ENCODE measurements at regions not wholly inside any gene's neighbourhood (a gene's known extent, or its start where the extent isn't known, plus 50 kb on each side); places are given as distances from the start of the nearest gene placed in this dataset.

DNA sequence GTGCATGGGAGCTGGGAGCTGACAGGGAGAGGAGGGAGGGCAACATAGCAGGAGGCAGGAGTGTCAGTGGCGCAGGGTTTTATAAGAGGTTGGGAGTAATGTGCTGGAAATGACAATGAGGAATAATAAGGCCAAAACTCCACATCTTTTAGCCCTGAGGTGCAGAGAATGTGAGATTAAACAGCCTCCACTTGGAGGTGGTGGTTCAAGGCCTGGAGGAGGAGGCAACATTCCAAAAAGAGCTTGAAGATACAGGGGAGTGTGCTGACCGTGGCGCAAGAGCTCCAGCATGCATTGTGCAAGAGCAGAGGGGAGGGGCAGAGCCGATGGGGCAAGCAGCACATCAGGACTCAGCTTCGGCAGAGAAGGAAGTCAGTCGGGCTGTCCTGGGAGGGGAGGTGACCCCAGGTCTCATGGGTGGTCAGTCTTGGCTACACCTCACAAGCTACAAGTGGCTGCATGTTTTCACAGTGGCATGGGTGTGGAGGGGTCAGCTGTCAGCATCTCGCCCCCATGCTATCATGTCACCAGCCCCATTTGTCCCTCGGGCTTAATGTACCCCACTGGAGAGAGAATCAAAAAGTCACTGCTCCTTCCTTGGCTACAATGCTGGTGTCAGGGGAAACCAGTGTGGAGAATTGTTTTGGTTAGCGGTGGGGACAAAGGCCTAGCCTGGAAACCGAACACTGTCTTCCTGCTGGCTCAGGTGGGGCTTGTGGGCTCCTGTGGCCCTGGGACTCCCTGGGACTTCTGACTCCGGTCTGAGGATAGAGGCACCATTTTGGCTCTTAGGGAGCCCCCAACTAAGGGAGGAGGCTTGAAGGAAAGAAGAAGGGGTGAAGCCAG is 208.0 kb downstream of the ZFP36L2 start:
- TF ChIP-seq CREB1 (IDR thresholded peaks at IDR 0.05; ENCODE audit: low read depth) (no peak), CEBPB (IDR thresholded peaks at IDR 0.05) (peak; percentile 90), TAF1 (IDR thresholded peaks at IDR 0.05; ENCODE audit: low read depth) (no peak)

DNA sequence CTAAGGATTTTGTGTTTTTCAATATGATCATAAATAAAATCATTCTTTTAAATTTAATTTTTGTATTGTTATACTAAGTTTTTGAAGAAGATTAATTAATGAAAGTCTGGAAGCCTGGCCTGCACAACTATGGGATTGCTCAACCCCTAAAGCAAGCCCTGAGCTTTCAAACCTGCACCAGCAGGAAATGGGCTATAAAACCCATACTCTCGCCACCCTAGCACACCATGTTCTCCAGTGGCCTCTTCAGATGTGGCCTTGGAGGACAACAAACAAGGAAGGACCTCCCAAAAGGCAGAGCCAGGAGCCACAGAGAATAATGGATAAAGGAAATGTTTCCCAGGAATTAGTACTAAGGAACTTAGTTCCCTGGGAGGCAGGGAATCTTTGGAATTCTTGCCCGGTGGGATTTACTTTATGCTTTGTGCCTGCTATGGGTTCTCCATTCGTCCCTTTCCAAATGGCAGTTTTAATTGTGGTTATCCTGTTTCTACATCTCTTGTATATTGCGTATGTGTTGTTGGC is 212.5 kb downstream of the ZFP36L2 start:
- TF ChIP-seq, protein P1, sequence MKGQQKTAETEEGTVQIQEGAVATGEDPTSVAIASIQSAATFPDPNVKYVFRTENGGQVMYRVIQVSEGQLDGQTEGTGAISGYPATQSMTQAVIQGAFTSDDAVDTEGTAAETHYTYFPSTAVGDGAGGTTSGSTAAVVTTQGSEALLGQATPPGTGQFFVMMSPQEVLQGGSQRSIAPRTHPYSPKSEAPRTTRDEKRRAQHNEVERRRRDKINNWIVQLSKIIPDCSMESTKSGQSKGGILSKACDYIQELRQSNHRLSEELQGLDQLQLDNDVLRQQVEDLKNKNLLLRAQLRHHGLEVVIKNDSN (IDR thresholded peaks at IDR 0.05): no peak
- TF ChIP-seq ZBTB7A (IDR thresholded peaks at IDR 0.05; ENCODE audit: low read depth) (no peak), EP300 (IDR thresholded peaks at IDR 0.05; ENCODE audit: borderline replicate concordance) (no peak), RAD21 (IDR thresholded peaks at IDR 0.05; ENCODE audit: low read depth) (no peak), FOXM1 (IDR thresholded peaks at IDR 0.05; ENCODE audit: borderline replicate concordance, low read depth) (no peak), CEBPB (IDR thresholded peaks at IDR 0.05) (no peak), NFIC (IDR thresholded peaks at IDR 0.05) (no peak), TCF12 (IDR thresholded peaks at IDR 0.05; ENCODE audit: low read depth) (no peak), TEAD4 (IDR thresholded peaks at IDR 0.05) (no peak), EGR1 (IDR thresholded peaks at IDR 0.05) (no peak), YY1 (IDR thresholded peaks at IDR 0.05; ENCODE audit: low read depth) (no peak), CREB1 (IDR thresholded peaks at IDR 0.05; ENCODE audit: low read depth) (no peak), TAF1 (IDR thresholded peaks at IDR 0.05; ENCODE audit: low read depth) (no peak)
- TF ChIP-seq, protein P2, sequence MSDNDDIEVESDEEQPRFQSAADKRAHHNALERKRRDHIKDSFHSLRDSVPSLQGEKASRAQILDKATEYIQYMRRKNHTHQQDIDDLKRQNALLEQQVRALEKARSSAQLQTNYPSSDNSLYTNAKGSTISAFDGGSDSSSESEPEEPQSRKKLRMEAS (IDR thresholded peaks at IDR 0.05): no peak
- TF ChIP-seq, protein P3, sequence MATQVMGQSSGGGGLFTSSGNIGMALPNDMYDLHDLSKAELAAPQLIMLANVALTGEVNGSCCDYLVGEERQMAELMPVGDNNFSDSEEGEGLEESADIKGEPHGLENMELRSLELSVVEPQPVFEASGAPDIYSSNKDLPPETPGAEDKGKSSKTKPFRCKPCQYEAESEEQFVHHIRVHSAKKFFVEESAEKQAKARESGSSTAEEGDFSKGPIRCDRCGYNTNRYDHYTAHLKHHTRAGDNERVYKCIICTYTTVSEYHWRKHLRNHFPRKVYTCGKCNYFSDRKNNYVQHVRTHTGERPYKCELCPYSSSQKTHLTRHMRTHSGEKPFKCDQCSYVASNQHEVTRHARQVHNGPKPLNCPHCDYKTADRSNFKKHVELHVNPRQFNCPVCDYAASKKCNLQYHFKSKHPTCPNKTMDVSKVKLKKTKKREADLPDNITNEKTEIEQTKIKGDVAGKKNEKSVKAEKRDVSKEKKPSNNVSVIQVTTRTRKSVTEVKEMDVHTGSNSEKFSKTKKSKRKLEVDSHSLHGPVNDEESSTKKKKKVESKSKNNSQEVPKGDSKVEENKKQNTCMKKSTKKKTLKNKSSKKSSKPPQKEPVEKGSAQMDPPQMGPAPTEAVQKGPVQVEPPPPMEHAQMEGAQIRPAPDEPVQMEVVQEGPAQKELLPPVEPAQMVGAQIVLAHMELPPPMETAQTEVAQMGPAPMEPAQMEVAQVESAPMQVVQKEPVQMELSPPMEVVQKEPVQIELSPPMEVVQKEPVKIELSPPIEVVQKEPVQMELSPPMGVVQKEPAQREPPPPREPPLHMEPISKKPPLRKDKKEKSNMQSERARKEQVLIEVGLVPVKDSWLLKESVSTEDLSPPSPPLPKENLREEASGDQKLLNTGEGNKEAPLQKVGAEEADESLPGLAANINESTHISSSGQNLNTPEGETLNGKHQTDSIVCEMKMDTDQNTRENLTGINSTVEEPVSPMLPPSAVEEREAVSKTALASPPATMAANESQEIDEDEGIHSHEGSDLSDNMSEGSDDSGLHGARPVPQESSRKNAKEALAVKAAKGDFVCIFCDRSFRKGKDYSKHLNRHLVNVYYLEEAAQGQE (IDR thresholded peaks at IDR 0.05; ENCODE audit: low read depth): no peak

DNA sequence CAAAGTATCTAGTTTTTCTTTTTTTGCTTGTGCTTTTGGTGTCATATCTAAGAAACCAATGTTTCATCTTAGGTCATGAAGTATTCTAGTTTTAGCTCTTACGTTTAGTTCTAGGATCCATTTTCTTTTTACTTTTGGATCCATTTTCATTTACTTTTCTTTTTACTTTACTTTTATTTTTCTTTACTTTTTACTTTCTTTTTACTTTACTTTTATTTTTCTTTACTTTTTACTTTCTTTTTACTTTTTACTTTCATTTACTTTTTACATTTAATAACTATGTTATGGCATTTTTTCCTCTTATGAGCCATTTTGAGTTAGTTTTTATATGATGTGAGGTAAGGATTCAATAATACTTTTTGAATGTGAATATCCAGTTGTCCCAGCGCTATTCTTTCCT is 213.4 kb downstream of the ZFP36L2 start:
- TF ChIP-seq YY1 (IDR thresholded peaks at IDR 0.05; ENCODE audit: low read depth) (no peak), ZBTB7A (IDR thresholded peaks at IDR 0.05; ENCODE audit: low read depth) (no peak), NFIC (IDR thresholded peaks at IDR 0.05) (no peak), EP300 (IDR thresholded peaks at IDR 0.05; ENCODE audit: borderline replicate concordance) (no peak), CEBPB (IDR thresholded peaks at IDR 0.05) (no peak)
- TF ChIP-seq, protein P1 (IDR thresholded peaks at IDR 0.05): no peak
- TF ChIP-seq, protein P3 (IDR thresholded peaks at IDR 0.05; ENCODE audit: low read depth): no peak
- TF ChIP-seq, protein P2 (IDR thresholded peaks at IDR 0.05): no peak

DNA sequence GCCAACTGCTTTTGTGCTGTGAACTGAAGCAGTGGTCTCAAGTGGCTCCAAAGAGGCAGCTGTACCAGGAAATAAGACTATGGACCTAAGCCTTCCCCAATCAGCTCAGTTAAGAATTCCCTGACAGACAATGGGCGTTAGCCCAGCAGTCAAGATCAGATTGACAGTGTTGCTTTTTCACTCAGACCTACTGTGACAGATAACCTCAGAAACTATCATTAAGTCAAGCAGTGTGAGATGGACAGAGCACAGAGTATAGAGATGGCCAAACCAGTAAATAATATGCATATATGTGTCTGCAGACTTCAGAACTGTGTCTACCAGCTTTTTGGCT is 215.3 kb downstream of the ZFP36L2 start:
- TF ChIP-seq, protein P2 (IDR thresholded peaks at IDR 0.05): no peak
- TF ChIP-seq RAD21 (IDR thresholded peaks at IDR 0.05; ENCODE audit: low read depth): no peak
- TF ChIP-seq TAF1 (IDR thresholded peaks at IDR 0.05; ENCODE audit: low read depth): no peak
- no peak for TF ChIP-seq FOXM1 (IDR thresholded peaks at IDR 0.05; ENCODE audit: borderline replicate concordance, low read depth)
- TF ChIP-seq NFIC (IDR thresholded peaks at IDR 0.05): no peak
- TF ChIP-seq YY1 (IDR thresholded peaks at IDR 0.05; ENCODE audit: low read depth): no peak
- TF ChIP-seq, protein P3 (IDR thresholded peaks at IDR 0.05; ENCODE audit: low read depth): no peak
- TF ChIP-seq CREB1 (IDR thresholded peaks at IDR 0.05; ENCODE audit: low read depth): no peak
- TF ChIP-seq TCF12 (IDR thresholded peaks at IDR 0.05; ENCODE audit: low read depth): no peak
- no peak for TF ChIP-seq EP300 (IDR thresholded peaks at IDR 0.05; ENCODE audit: borderline replicate concordance)
- no peak for TF ChIP-seq TEAD4 (IDR thresholded peaks at IDR 0.05)
- no peak for TF ChIP-seq EGR1 (IDR thresholded peaks at IDR 0.05)
- TF ChIP-seq, protein P1 (IDR thresholded peaks at IDR 0.05): no peak
- no peak for TF ChIP-seq CEBPB (IDR thresholded peaks at IDR 0.05)
- TF ChIP-seq ZBTB7A (IDR thresholded peaks at IDR 0.05; ENCODE audit: low read depth): no peak

Data from Ishikawa (cell line).